ENCODE measurements at regions not wholly inside any gene's neighbourhood (a gene's known extent, or its start where the extent isn't known, plus 50 kb on each side); places are given as distances from the start of the nearest gene placed in this dataset.

GRCh38 chr16:51573191-51573590, 422.1 kb upstream of the SALL1 start:
- Histone ChIP-seq H3K4me3 (no peak overlapping the region), H3K27me3 (ENCODE audit: control insufficient read depth in 3 of 3, insufficient read depth in 3 of 3, low read length in 2 of 3) (peaks cover 0 to 16% (median 7%) of the 10 kb centered on the region in 3 donors), H3K9ac (ENCODE audit: insufficient read depth in 1 of 2, low read length in 2 of 2) (no peak overlapping the region), H3K36me3 (ENCODE audit: control insufficient read depth in 4 of 4, insufficient read depth in 4 of 4, low read length in 4 of 4) (no peaks in the 10 kb centered on the region), H3K9me3 (ENCODE audit: control insufficient read depth in 4 of 4, insufficient read depth in 3 of 4, low read length in 3 of 4) (no peaks in the 10 kb centered on the region), H3K4me1 (ENCODE audit: control insufficient read depth in 5 of 5, insufficient read depth in 5 of 5, low read length in 5 of 5) (no peaks in the 10 kb centered on the region), H3K27ac (ENCODE audit: low read depth in 1 of 2, low read length in 1 of 2) (no peak overlapping the region)
- TF ChIP-seq, protein P1, sequence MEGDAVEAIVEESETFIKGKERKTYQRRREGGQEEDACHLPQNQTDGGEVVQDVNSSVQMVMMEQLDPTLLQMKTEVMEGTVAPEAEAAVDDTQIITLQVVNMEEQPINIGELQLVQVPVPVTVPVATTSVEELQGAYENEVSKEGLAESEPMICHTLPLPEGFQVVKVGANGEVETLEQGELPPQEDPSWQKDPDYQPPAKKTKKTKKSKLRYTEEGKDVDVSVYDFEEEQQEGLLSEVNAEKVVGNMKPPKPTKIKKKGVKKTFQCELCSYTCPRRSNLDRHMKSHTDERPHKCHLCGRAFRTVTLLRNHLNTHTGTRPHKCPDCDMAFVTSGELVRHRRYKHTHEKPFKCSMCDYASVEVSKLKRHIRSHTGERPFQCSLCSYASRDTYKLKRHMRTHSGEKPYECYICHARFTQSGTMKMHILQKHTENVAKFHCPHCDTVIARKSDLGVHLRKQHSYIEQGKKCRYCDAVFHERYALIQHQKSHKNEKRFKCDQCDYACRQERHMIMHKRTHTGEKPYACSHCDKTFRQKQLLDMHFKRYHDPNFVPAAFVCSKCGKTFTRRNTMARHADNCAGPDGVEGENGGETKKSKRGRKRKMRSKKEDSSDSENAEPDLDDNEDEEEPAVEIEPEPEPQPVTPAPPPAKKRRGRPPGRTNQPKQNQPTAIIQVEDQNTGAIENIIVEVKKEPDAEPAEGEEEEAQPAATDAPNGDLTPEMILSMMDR (IDR thresholded peaks at IDR 0.05; ENCODE audit: control extremely low read depth, extremely low read depth) = no peak
- DNase-seq = no peak
- WGBS, 2 donors = 67 to 81% methylated on average over 5 of the region's 5 CpGs
- ATAC-seq (ENCODE audit: insufficient read depth, low FRiP score) = no peak

GRCh38 chr16:51569203-51569931, 418.3 kb upstream of the SALL1 start:
- H3K27ac ChIP-seq (ENCODE audit: low read depth in 1 of 2, low read length in 1 of 2) = no peak overlapping the region
- no peak for ATAC-seq (ENCODE audit: insufficient read depth, low FRiP score)
- no peaks in the 10 kb centered on the region for H3K36me3 ChIP-seq (ENCODE audit: control insufficient read depth in 4 of 4, insufficient read depth in 4 of 4, low read length in 4 of 4)
- TF ChIP-seq, protein P1 (IDR thresholded peaks at IDR 0.05; ENCODE audit: control extremely low read depth, extremely low read depth) = no peak
- no peaks in the 10 kb centered on the region for H3K9me3 ChIP-seq (ENCODE audit: control insufficient read depth in 4 of 4, insufficient read depth in 3 of 4, low read length in 3 of 4)
- no peak for DNase-seq
- WGBS, 2 donors = 56 to 58% methylated on average over 5 of the region's 5 CpGs
- no peak overlapping the region for H3K9ac ChIP-seq (ENCODE audit: insufficient read depth in 1 of 2, low read length in 2 of 2)
- no peak overlapping the region for H3K4me3 ChIP-seq
- peaks cover 0 to 3% (median 0%) of the 10 kb centered on the region in 3 donors for H3K27me3 ChIP-seq (ENCODE audit: control insufficient read depth in 3 of 3, insufficient read depth in 3 of 3, low read length in 2 of 3)
- H3K4me1 ChIP-seq (ENCODE audit: control insufficient read depth in 5 of 5, insufficient read depth in 5 of 5, low read length in 5 of 5) = no peaks in the 10 kb centered on the region

- no peak for DNase-seq
- 85 to 95% methylated on average over 3 of the region's 3 CpGs for WGBS, 2 donors
- ATAC-seq (ENCODE audit: insufficient read depth, low FRiP score) = no peak
- no peaks in the 10 kb centered on the region for H3K4me1 ChIP-seq (ENCODE audit: control insufficient read depth in 5 of 5, insufficient read depth in 5 of 5, low read length in 5 of 5)
- no peaks in the 10 kb centered on the region for H3K9me3 ChIP-seq (ENCODE audit: control insufficient read depth in 4 of 4, insufficient read depth in 3 of 4, low read length in 3 of 4)
- H3K36me3 ChIP-seq (ENCODE audit: control insufficient read depth in 4 of 4, insufficient read depth in 4 of 4, low read length in 4 of 4) = no peaks in the 10 kb centered on the region
- no peak overlapping the region for H3K27ac ChIP-seq (ENCODE audit: low read depth in 1 of 2, low read length in 1 of 2)
- no peak overlapping the region for H3K9ac ChIP-seq (ENCODE audit: insufficient read depth in 1 of 2, low read length in 2 of 2)
- no peak overlapping the region for H3K4me3 ChIP-seq
- H3K27me3 ChIP-seq (ENCODE audit: control insufficient read depth in 3 of 3, insufficient read depth in 3 of 3, low read length in 2 of 3) = peaks cover 0 to 3% (median 0%) of the 10 kb centered on the region in 3 donors
- TF ChIP-seq, protein P1 (IDR thresholded peaks at IDR 0.05; ENCODE audit: control extremely low read depth, extremely low read depth) = no peak
Observed at GRCh38 chr16:51567911-51568310, 416.8 kb upstream of the SALL1 start.

DNA sequence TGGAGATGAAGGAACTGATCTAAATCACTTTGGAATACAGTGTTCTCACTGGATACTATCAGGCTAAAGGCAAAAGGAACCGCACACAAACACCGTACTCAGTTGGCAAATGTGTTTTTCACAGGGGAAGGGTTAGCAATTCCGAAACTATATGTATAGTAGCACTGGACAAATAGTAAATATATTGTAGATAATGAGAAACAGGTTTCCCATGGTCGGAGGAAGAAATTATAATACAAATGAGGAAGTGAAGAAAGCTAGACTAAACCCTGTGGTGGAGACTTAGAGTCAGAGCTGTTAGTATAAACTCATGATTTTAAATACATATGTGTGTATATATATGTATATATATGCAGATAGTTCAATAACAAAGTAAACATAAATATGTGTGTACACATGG, 414.1 kb upstream of the SALL1 start:
- Histone ChIP-seq H3K36me3 (ENCODE audit: control insufficient read depth in 4 of 4, insufficient read depth in 4 of 4, low read length in 4 of 4) (no peaks in the 10 kb centered on the region), H3K9me3 (ENCODE audit: control insufficient read depth in 4 of 4, insufficient read depth in 3 of 4, low read length in 3 of 4) (no peaks in the 10 kb centered on the region), H3K9ac (ENCODE audit: insufficient read depth in 1 of 2, low read length in 2 of 2) (no peak overlapping the region), H3K27me3 (ENCODE audit: control insufficient read depth in 3 of 3, insufficient read depth in 3 of 3, low read length in 2 of 3) (no peaks in the 10 kb centered on the region), H3K4me1 (ENCODE audit: control insufficient read depth in 5 of 5, insufficient read depth in 5 of 5, low read length in 5 of 5) (no peaks in the 10 kb centered on the region), H3K27ac (ENCODE audit: low read depth in 1 of 2, low read length in 1 of 2) (no peak overlapping the region), H3K4me3 (no peak overlapping the region)
- WGBS, 2 donors = 82 to 84% methylated on average over 4 of the region's 4 CpGs
- DNase-seq (no peak), ATAC-seq (ENCODE audit: insufficient read depth, low FRiP score) (no peak)
- TF ChIP-seq, protein P1 (IDR thresholded peaks at IDR 0.05; ENCODE audit: control extremely low read depth, extremely low read depth) = no peak

Data from lung (tissue), 11 donors.